SIG-M5 (cell line): ENCODE measurements at regions not wholly inside any gene's neighbourhood (a gene's known extent, or its start where the extent isn't known, plus 50 kb on each side); places are given as distances from the start of the nearest gene placed in this dataset.

Source experiments
- DNase-seq: peaks from one replicate; lab custom pipeline; 2025; lab: John Stamatoyannopoulos, UW

DNA sequence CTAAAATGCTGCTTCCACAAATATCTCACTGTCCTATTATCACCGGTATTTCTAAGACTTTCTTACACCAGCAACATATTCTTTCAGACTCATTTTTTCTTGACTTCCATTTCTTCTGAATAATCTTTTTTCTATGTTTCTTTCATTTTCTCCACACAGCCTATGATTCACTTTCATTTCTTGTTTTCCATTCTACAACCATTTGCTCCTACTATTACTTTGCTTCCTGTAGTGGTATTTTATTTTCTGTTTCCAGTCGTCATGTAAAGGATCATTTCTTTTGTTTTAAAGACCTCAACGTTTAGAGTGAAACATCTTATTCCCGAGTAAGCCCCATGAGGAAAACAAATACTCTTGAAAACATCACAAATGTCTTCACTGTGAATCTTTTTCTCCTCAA, 182.2 kb upstream of the MDGA2 start:
- no peak for DNase-seq

DNA sequence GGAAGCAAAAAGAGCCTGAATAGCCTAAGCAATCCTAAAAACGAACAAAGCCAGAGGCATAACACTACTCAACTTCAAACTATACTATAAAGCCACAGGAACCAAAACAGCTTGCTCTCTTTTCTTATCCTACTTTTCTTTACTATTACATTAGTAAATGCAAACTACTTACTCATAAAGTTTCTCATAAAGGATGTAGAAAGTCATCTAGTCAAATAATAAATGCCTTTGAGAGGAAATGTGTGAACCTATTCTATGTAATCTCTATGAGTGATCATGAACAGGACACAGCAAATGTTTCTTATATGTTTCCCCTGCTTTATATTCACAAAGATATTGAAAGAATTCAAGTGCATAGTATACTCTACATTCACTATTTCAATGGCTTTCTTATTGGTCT, 176.9 kb upstream of the MDGA2 start:
- DNase-seq: no peak

DNA sequence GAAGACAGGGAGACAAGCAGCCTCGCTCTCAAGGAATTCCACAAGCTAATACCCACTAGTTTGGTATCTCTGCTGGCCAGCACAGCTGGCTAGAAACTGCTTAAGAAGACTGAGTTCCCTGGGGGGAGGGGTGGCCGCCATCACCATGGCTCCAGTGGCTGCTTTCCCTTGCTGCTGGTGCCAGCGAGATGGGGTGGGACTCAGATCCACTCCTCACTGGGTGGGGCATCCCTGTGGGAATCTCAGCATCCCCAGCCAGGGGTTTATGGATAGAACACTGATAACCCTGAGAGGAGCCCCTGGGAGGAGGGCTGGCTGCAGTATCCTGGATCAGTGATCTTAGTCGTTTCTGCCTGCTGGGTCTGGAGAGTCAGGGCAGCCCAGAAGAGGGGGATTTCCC, 170.6 kb upstream of the MDGA2 start:
- DNase-seq: no peak

GRCh38 chr14:47843236-47843635, 167.8 kb upstream of the MDGA2 start:
- no peak for DNase-seq

DNA sequence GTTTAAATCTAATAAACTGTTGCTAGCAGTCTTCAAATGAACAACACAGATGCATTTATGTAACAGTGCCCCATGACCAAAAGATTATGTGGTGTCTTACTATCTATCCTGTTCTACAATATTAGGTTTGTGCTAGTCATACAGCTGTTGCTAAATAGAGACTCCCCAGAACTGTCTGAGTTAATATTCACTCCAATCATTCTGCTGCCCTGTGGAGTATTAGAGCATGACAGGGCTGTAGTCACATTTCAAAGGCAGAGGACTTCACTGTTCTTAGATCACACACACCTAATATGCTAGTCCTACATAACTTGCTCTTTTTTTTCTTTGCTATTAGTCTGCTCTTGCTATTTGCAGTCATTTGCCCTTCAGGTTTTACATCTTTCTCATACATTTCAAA, 157.6 kb upstream of the MDGA2 start:
- no peak for DNase-seq

DNA sequence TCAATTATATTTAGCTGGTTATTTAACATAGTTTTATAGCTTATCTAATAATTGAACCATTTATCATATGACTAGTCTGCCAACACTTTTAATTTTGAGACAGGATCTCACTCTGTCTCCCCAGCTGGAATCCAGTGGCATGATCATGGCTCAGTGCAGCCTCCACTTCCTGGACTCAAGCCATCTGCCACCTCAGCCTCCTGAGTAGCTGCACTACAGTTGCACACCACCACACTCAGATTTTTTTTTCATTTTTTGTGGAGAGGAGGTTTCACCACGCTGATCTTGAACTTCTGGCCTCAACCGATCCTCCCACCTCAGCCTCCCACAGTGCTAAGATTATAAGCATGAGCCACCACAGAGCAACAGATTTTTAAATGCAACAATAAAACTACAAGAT, 151.4 kb upstream of the MDGA2 start:
- no peak for DNase-seq

GRCh38 chr14:47822326-47822725, 146.9 kb upstream of the MDGA2 start:
- DNase-seq: no peak

DNA sequence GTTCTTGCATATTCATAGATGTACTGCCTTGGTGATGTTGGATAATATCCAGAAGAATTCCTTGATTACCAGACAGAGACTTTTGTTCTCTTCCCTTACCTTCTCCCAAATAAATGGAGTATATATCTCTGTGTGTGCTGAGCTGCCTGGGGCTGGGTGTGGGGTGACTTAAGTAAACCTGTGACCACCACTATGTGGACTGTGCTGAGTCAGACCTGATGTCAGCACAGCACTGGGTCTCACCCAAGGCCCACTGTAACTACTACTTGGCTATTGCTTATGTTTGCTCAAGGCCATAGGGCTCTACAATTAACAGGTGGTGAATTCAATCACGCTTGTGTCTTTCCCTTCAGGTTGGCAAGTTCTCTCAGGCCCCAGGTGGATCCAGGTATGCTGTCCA, 145.7 kb upstream of the MDGA2 start:
- no peak for DNase-seq

GRCh38 chr14:47790477-47790876, 115.1 kb upstream of the MDGA2 start:
- no peak for DNase-seq

DNA sequence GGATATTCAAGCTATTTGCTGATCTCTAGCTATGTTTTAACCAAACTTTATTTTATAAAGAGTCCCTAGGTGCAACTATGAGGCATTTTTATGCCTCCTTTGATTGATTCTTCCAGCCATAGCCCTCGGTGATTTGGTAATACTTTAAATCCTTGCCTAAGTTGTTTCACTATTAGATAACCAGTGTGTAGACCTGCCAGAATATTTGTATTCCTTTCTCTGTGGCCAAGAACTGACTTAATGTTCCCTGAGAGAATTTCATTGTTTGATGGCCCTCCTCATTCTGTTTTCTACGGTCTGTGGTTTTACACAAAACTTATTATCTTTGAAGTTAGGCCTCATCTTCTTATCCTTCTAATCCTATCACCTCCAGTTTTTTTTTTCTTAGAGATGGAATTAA, 109.7 kb upstream of the MDGA2 start:
- no peak for DNase-seq

DNA sequence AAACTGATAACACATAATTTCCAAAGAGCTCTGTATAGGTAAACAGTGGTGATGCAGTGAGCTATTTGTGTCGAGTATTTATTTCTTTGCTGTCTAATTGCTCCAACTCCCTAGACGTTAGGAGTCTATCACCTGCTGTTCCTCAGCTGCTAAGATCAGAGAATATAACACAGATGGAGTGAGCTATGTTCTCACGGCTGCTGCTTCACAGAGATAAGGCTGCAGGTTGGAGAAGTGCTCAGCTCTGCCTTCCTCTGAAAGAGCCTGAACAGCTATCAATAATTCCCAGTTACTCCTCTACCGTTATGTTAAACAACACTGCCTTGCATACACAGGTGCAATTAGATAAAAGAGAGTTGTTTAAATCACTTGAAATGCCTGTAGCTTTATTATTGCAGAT, 103.2 kb upstream of the MDGA2 start:
- DNase-seq: no peak

- no peak for DNase-seq
Measured at GRCh38 chr14:47772652-47773051, 97.2 kb upstream of the MDGA2 start.

DNA sequence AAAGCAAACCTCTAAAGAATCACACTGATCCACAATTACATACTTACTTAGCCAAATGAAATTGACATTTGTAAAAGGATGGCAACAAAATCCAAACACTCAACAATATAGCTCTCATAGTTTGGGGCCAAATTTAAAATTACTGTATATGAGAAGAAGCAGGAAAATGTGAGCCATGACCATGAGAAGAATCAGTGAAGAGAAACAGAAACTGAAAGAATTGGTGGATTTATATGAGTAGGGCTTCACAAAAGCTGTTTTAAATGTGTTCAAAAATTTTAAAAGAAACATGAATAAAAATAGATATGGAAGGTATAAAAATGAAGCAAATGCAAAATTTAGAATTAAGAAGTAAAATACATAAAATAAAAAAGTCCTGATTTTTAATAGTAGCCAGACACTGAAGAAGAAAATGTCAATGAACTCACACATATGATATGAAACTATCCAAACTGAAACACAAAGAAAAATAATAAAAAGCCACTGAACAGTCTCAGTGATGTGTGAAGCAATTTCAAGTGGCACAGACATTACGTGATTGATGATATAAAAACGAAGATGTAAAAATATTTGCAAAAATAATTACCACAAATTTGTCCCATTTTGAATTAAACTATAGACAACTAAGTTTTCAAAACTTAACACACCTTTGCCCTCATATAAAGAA, 87.9 kb upstream of the MDGA2 start:
- no peak for DNase-seq

- no peak for DNase-seq
Measured at GRCh38 chr14:47746986-47747385, 71.6 kb upstream of the MDGA2 start.

GRCh38 chr14:47744155-47744554, 68.8 kb upstream of the MDGA2 start:
- DNase-seq: no peak

GRCh38 chr14:47739541-47739940, 64.1 kb upstream of the MDGA2 start:
- no peak for DNase-seq

- no peak for DNase-seq
Measured at GRCh38 chr14:47730296-47730695, 54.9 kb upstream of the MDGA2 start.
